Liver (tissue), 8 donors: ENCODE measurements at regions not wholly inside any gene's neighbourhood (a gene's known extent, or its start where the extent isn't known, plus 50 kb on each side); places are given as distances from the start of the nearest gene placed in this dataset.

Experiments
- DNase-seq: peaks from one replicate; pipeline ENCODE4 v3.0.0-alpha.2; 2017; ENCODE audit warnings: low spot score
- H3K27ac ChIP-seq, 2 donors: one replicate each; pipeline ENCODE4 v1.7.0; 2013; ENCODE audit warnings: inconsistent platforms in 2 of 2, low read length in 2 of 2, control low read depth in 1 of 2, low read depth in 1 of 2, mild to moderate bottlenecking in 1 of 2
- H3K27me3 ChIP-seq, 4 donors: one replicate each; pipeline versions ENCODE4 v1.6.1 to v1.7.0; 2013; ENCODE audit warnings: low read length in 3 of 4, inconsistent platforms in 1 of 4, mild to moderate bottlenecking in 1 of 4, moderate library complexity in 1 of 4; ENCODE audit not compliant: control insufficient read depth in 4 of 4, insufficient read depth in 4 of 4
- H3K36me3 ChIP-seq, 4 donors: one replicate each; pipeline versions ENCODE4 v1.6.1 to v1.7.0; 2013; ENCODE audit warnings: low read length in 3 of 4, mild to moderate bottlenecking in 3 of 4, low read depth in 1 of 4, moderate library complexity in 1 of 4; ENCODE audit not compliant: control insufficient read depth in 4 of 4, insufficient read depth in 3 of 4
- H3K4me1 ChIP-seq, 4 donors: one replicate each; pipeline versions ENCODE4 v1.6.1 to v1.7.0; 2013; ENCODE audit warnings: low read length in 3 of 4, mild to moderate bottlenecking in 3 of 4, moderate library complexity in 1 of 4; ENCODE audit not compliant: control insufficient read depth in 4 of 4, insufficient read depth in 4 of 4
- H3K4me3 ChIP-seq, 3 donors: one replicate each; pipeline versions ENCODE4 v1.6.1 to v1.7.0; 2013; ENCODE audit warnings: low read length in 3 of 3, control low read depth in 1 of 3, low read depth in 1 of 3, mild to moderate bottlenecking in 1 of 3
- H3K9ac ChIP-seq, 2 donors: one replicate each; pipeline ENCODE4 v1.7.0; 2013; ENCODE audit warnings: low read length in 2 of 2, mild to moderate bottlenecking in 2 of 2, moderate library complexity in 2 of 2, control low read depth in 1 of 2, low read depth in 1 of 2
- H3K9me3 ChIP-seq, 4 donors: one replicate each; pipeline versions ENCODE4 v1.6.1 to v1.7.0; 2013; ENCODE audit warnings: low read length in 3 of 4; ENCODE audit not compliant: control insufficient read depth in 4 of 4
- ATF3 ChIP-seq: IDR thresholded peaks from 2 replicates; pipeline ENCODE4 v1.6.1; 2016; ENCODE audit warnings: antibody characterized with exemption
- CTCF ChIP-seq: fragments of 150-350 bp; IDR thresholded peaks from 2 replicates; pipeline ENCODE4 v1.5.1; 2017; ENCODE audit warnings: improper control_type of control experiment, low read depth, low read length; ENCODE audit not compliant: missing input control
- EGR1 ChIP-seq, 2 donors: IDR thresholded peaks; 2 replicates each; pipeline ENCODE4 v1.6.1; 2016 to 2018; ENCODE audit warnings: antibody characterized with exemption in 2 of 2, low read depth in 2 of 2
- FOXA1 ChIP-seq: IDR thresholded peaks from 2 replicates; pipeline ENCODE4 v1.6.1; 2016; ENCODE audit warnings: antibody characterized with exemption
- GABPA ChIP-seq, 2 donors: IDR thresholded peaks in 1 of 2; conservative IDR thresholded peaks in 1 of 2; 2 replicates each; pipeline ENCODE4 v1.6.1; 2016; ENCODE audit warnings: antibody characterized with exemption in 2 of 2, mild to moderate bottlenecking in 1 of 2, moderate library complexity in 1 of 2
- HNF4A ChIP-seq, 2 donors: conservative IDR thresholded peaks; 2 replicates each; pipeline ENCODE4 v1.6.1; 2016; ENCODE audit warnings: antibody characterized with exemption in 2 of 2, mild to moderate bottlenecking in 2 of 2
- HNF4G ChIP-seq: IDR thresholded peaks from 2 replicates; pipeline ENCODE4 v1.6.1; 2016; ENCODE audit warnings: antibody characterized with exemption
- JUND ChIP-seq, 2 donors: IDR thresholded peaks; 2 replicates each; pipeline ENCODE4 v1.6.1; 2016; ENCODE audit warnings: antibody characterized with exemption in 2 of 2
- MAX ChIP-seq: IDR thresholded peaks from 2 replicates; pipeline ENCODE4 v1.6.1; 2016; ENCODE audit warnings: antibody characterized with exemption
- NR2F2 ChIP-seq: IDR thresholded peaks from 2 replicates; pipeline ENCODE4 v1.6.1; 2016; ENCODE audit warnings: antibody characterized with exemption
- REST ChIP-seq: IDR thresholded peaks from 2 replicates; pipeline ENCODE4 v1.6.1; 2016; ENCODE audit warnings: antibody characterized with exemption, mild to moderate bottlenecking
- RXRA ChIP-seq, 2 donors: IDR thresholded peaks; 2 replicates each; pipeline ENCODE4 v1.6.1; 2017 to 2018; ENCODE audit warnings: antibody characterized with exemption in 2 of 2, mild to moderate bottlenecking in 1 of 2
- SP1 ChIP-seq: IDR thresholded peaks from 2 replicates; pipeline ENCODE4 v1.6.1; 2018; ENCODE audit warnings: antibody characterized with exemption, mild to moderate bottlenecking
- TAF1 ChIP-seq: conservative IDR thresholded peaks from 2 replicates; pipeline ENCODE4 v1.6.1; 2016; ENCODE audit warnings: antibody characterized with exemption, mild to moderate bottlenecking
- YY1 ChIP-seq: IDR thresholded peaks from 2 replicates; pipeline ENCODE4 v1.6.1; 2016; ENCODE audit warnings: antibody characterized with exemption, mild to moderate bottlenecking
- ZBTB33 ChIP-seq: IDR thresholded peaks from 2 replicates; pipeline ENCODE4 v1.6.1; 2016; ENCODE audit warnings: antibody characterized with exemption
- WGBS: extraction: QIAGEN DNeasy Blood & Tissue Kit; methylation state at CpG from one replicate; pipeline ENCODE4 v1.1.7; 2013; 5-methylcytosine and 5-hydroxymethylcytosine counted together
- donor health status: healthy.
- donor health status: healthy.
- donor health status: healthy.
- donor health status: healthy.
- donor health status: healthy.

- no peak for DNase-seq
- Histone ChIP-seq H3K4me1 (no peaks in the 10 kb centered on the region), H3K9me3 (peaks cover 0 to 5% (median 0%) of the 10 kb centered on the region in 4 donors), H3K4me3 (no peak overlapping the region), H3K36me3 (no peaks in the 10 kb centered on the region), H3K27ac (no peak overlapping the region), H3K9ac (no peak overlapping the region), H3K27me3 (peaks cover 0 to 4% (median 1%) of the 10 kb centered on the region in 4 donors)
- WGBS, result 78% methylated on average over 3 of the region's 3 CpGs
- TF ChIP-seq YY1, result no peak
- no peak for TF ChIP-seq EGR1 (IDR thresholded peaks at IDR 0.05; ENCODE audit: low read depth in 2 of 2)
- no peak for TF ChIP-seq TAF1
- no peak for TF ChIP-seq MAX
- TF ChIP-seq ZBTB33, result no peak
- no peak for TF ChIP-seq CTCF
- TF ChIP-seq REST, result no peak
- no peak for TF ChIP-seq NR2F2
- no peak for TF ChIP-seq SP1
- TF ChIP-seq GABPA (IDR thresholded peaks at IDR 0.05 in 1 of 2, conservative IDR thresholded peaks at IDR 0.05 in 1 of 2), result no peak
Observed at GRCh38 chr5:171609806-171610452, 175.7 kb upstream of the SMIM23 start.

- peaks cover 0 to 4% (median under 1%) of the 10 kb centered on the region in 4 donors for H3K27me3 ChIP-seq
- DNase-seq, result no peak
- no peak overlapping the region for H3K9ac ChIP-seq
- WGBS, result 52% methylated on average over 5 of the region's 5 CpGs
- no peaks in the 10 kb centered on the region for H3K4me1 ChIP-seq
- H3K4me3 ChIP-seq, result no peak overlapping the region
- H3K36me3 ChIP-seq, result no peaks in the 10 kb centered on the region
- peaks cover 0 to 5% (median 0%) of the 10 kb centered on the region in 4 donors for H3K9me3 ChIP-seq
- H3K27ac ChIP-seq, result no peak overlapping the region
- TF ChIP-seq REST, result no peak
- no peak for TF ChIP-seq ZBTB33
- no peak for TF ChIP-seq HNF4G
- TF ChIP-seq GABPA (IDR thresholded peaks at IDR 0.05 in 1 of 2, conservative IDR thresholded peaks at IDR 0.05 in 1 of 2), result no peak
- TF ChIP-seq HNF4A (conservative IDR thresholded peaks at IDR 0.05), result no peak
- TF ChIP-seq YY1, result no peak
- no peak for TF ChIP-seq MAX
- TF ChIP-seq ATF3, result no peak
- TF ChIP-seq EGR1 (IDR thresholded peaks at IDR 0.05; ENCODE audit: low read depth in 2 of 2), result no peak
- TF ChIP-seq RXRA (IDR thresholded peaks at IDR 0.05), result no peak
- no peak for TF ChIP-seq JUND (IDR thresholded peaks at IDR 0.05)
- no peak for TF ChIP-seq FOXA1
Observed at GRCh38 chr5:171610686-171611085, 174.9 kb upstream of the SMIM23 start.
